ENCODE measurements at regions not wholly inside any gene's neighbourhood (a gene's known extent, or its start where the extent isn't known, plus 50 kb on each side); places are given as distances from the start of the nearest gene placed in this dataset.

- TF ChIP-seq CTCF (IDR thresholded peaks at IDR 0.05): no peak
- Histone ChIP-seq H3K36me3 (ENCODE audit: control insufficient read depth, insufficient read depth, low read length) (no peaks in the 10 kb centered on the region), H3K4me3 (ENCODE audit: low read length) (no peak overlapping the region), H3K27ac (ENCODE audit: low read length) (no peak overlapping the region), H3K4me1 (ENCODE audit: control insufficient read depth, insufficient read depth, low read length) (no peaks in the 10 kb centered on the region), H3K27me3 (ENCODE audit: control insufficient read depth, insufficient read depth, low read length) (no peaks in the 10 kb centered on the region), H3K9me3 (ENCODE audit: control insufficient read depth, insufficient read depth, low read length) (no peaks in the 10 kb centered on the region)
- no peak for DNase-seq
- ATAC-seq: no peak
- Mint-ChIP-seq H3K27me3 (ENCODE audit: low read depth in 2 of 2) (no peaks in the 10 kb centered on the region), H3K27ac (no peak overlapping the region), H3K36me3 (no peaks in the 10 kb centered on the region), H3K9me3 (peaks cover 0 to 2% of the 10 kb centered on the region in 2 donors), H3K4me3 (no peak overlapping the region), H3K4me1 (peaks cover 0 to 5% of the 10 kb centered on the region in 2 donors)
- 83% methylated on average over 7 of the region's 10 CpGs for WGBS (ENCODE audit: insufficient coverage)
- intact Hi-C loops (cut with micrococcal nuclease): no loop called here
These were observed 184.5 kb upstream of the CXCL12 start for GRCh38 chr10:44569193-44570091.

- no peaks in the 10 kb centered on the region for H3K36me3 Mint-ChIP-seq
- H3K4me3 ChIP-seq (ENCODE audit: low read length): no peak overlapping the region
These were observed 186.8 kb upstream of the CXCL12 start for GRCh38 chr10:44571701-44572100.

GRCh38 chr10:44572146-44572545 lies 187.2 kb upstream of the CXCL12 start:
- H3K9me3 ChIP-seq (ENCODE audit: control insufficient read depth, insufficient read depth, low read length): no peaks in the 10 kb centered on the region
- no peaks in the 10 kb centered on the region for H3K4me1 ChIP-seq (ENCODE audit: control insufficient read depth, insufficient read depth, low read length)
- WGBS (ENCODE audit: insufficient coverage): 95% methylated on average over 6 of the region's 6 CpGs
- H3K36me3 ChIP-seq (ENCODE audit: control insufficient read depth, insufficient read depth, low read length): no peaks in the 10 kb centered on the region
- peaks cover 0 to 16% of the 10 kb centered on the region in 2 donors for H3K4me1 Mint-ChIP-seq
- no peak for ATAC-seq
- no peaks in the 10 kb centered on the region for H3K27me3 Mint-ChIP-seq (ENCODE audit: low read depth in 2 of 2)
- no peak for TF ChIP-seq CTCF (IDR thresholded peaks at IDR 0.05)
- no peak for DNase-seq
- no peaks in the 10 kb centered on the region for H3K36me3 Mint-ChIP-seq
- H3K4me3 Mint-ChIP-seq: no peak overlapping the region
- H3K4me3 ChIP-seq (ENCODE audit: low read length): no peak overlapping the region
- peaks cover 0 to 2% of the 10 kb centered on the region in 2 donors for H3K9me3 Mint-ChIP-seq
- intact Hi-C loops (cut with micrococcal nuclease): no loop called here
- no peaks in the 10 kb centered on the region for H3K27me3 ChIP-seq (ENCODE audit: control insufficient read depth, insufficient read depth, low read length)
- H3K27ac ChIP-seq (ENCODE audit: low read length): no peak overlapping the region
- no peak overlapping the region for H3K27ac Mint-ChIP-seq

More at GRCh38 chr10:44571701-44572100, 186.8 kb upstream of the CXCL12 start:
- peaks cover 0 to 2% of the 10 kb centered on the region in 2 donors for H3K9me3 Mint-ChIP-seq
- Histone ChIP-seq H3K4me1 (ENCODE audit: control insufficient read depth, insufficient read depth, low read length) (no peaks in the 10 kb centered on the region), H3K36me3 (ENCODE audit: control insufficient read depth, insufficient read depth, low read length) (no peaks in the 10 kb centered on the region), H3K9me3 (ENCODE audit: control insufficient read depth, insufficient read depth, low read length) (no peaks in the 10 kb centered on the region), H3K27me3 (ENCODE audit: control insufficient read depth, insufficient read depth, low read length) (no peaks in the 10 kb centered on the region), H3K27ac (ENCODE audit: low read length) (no peak overlapping the region)
- no peaks in the 10 kb centered on the region for H3K27me3 Mint-ChIP-seq (ENCODE audit: low read depth in 2 of 2)
- WGBS (ENCODE audit: insufficient coverage): 93% methylated on average over 6 of the region's 6 CpGs
- H3K4me3 Mint-ChIP-seq: no peak overlapping the region
- no peak overlapping the region for H3K27ac Mint-ChIP-seq
- no peak for TF ChIP-seq CTCF (IDR thresholded peaks at IDR 0.05)
- intact Hi-C loops (cut with micrococcal nuclease): no loop called here
- ATAC-seq: no peak
- DNase-seq: no peak
- H3K4me1 Mint-ChIP-seq: peaks cover 0 to 12% of the 10 kb centered on the region in 2 donors

Data from natural killer cell (primary cell).